ENCODE measurements at regions not wholly inside any gene's neighbourhood (a gene's known extent, or its start where the extent isn't known, plus 50 kb on each side); places are given as distances from the start of the nearest gene placed in this dataset.

GRCh38 chr14:58824106-58824505 is 186.3 kb downstream of the DACT1 start:
- Histone ChIP-seq H3K36me3 (no peaks in the 10 kb centered on the region), H3K4me3 (no peak overlapping the region), H3K4me1 (no peaks in the 10 kb centered on the region), H3K9me3 (peaks cover 0 to 20% (median 11%) of the 10 kb centered on the region in 8 donors), H3K27me3 (replicated peaks in 1 of 7) (no peaks in the 10 kb centered on the region), H3K27ac (no peak overlapping the region)
- intact Hi-C loops (cut with DNase I; ENCODE audit: low total_unique reads), result no loop called here
- TF ChIP-seq POLR2A (IDR thresholded peaks at IDR 0.05) (no peak), POLR2AphosphoS5 (IDR thresholded peaks at IDR 0.05) (no peak)
- TF ChIP-seq, protein P1, sequence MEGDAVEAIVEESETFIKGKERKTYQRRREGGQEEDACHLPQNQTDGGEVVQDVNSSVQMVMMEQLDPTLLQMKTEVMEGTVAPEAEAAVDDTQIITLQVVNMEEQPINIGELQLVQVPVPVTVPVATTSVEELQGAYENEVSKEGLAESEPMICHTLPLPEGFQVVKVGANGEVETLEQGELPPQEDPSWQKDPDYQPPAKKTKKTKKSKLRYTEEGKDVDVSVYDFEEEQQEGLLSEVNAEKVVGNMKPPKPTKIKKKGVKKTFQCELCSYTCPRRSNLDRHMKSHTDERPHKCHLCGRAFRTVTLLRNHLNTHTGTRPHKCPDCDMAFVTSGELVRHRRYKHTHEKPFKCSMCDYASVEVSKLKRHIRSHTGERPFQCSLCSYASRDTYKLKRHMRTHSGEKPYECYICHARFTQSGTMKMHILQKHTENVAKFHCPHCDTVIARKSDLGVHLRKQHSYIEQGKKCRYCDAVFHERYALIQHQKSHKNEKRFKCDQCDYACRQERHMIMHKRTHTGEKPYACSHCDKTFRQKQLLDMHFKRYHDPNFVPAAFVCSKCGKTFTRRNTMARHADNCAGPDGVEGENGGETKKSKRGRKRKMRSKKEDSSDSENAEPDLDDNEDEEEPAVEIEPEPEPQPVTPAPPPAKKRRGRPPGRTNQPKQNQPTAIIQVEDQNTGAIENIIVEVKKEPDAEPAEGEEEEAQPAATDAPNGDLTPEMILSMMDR (IDR thresholded peaks at IDR 0.05 in 8 of 11, conservative IDR thresholded peaks at IDR 0.05 in 3 of 11), result no peak
- 80 to 98% (median 91%) methylated on average over 2 of the region's 2 CpGs for WGBS, 5 donors
- DNase-seq, result no peak

DNA sequence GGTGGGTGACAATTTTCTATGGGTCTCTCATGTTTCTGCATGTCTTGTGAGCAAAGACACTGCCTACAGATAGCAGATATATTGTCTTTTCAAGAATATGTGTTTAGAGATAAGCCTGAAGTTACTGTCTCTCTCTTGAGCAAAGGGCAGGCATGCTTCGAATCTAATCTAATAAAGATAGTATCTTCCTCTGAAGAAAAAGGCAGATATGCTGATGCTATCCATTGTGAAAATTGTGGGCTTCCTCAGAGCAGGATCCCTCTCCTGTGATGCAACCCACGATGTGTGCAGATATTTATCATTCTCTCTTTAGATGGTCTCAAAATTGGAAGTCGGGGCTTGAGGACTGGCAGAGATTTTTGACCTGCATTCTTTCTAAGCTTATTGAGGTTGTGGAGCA is 187.0 kb downstream of the DACT1 start:
- no peak for DNase-seq
- WGBS, 5 donors, result 62 to 79% (median 66%) methylated on average over 3 of the region's 3 CpGs
- Histone ChIP-seq H3K27me3 (replicated peaks in 1 of 7) (no peaks in the 10 kb centered on the region), H3K36me3 (no peaks in the 10 kb centered on the region), H3K4me1 (no peaks in the 10 kb centered on the region), H3K27ac (no peak overlapping the region), H3K9me3 (peaks cover 0 to 20% (median 11%) of the 10 kb centered on the region in 8 donors), H3K4me3 (no peak overlapping the region)
- TF ChIP-seq, protein P1 (IDR thresholded peaks at IDR 0.05 in 8 of 11, conservative IDR thresholded peaks at IDR 0.05 in 3 of 11), result no peak
- TF ChIP-seq POLR2A (IDR thresholded peaks at IDR 0.05) (no peak), POLR2AphosphoS5 (IDR thresholded peaks at IDR 0.05) (no peak)
- intact Hi-C loops (cut with DNase I; ENCODE audit: low total_unique reads), result no loop called here

DNA sequence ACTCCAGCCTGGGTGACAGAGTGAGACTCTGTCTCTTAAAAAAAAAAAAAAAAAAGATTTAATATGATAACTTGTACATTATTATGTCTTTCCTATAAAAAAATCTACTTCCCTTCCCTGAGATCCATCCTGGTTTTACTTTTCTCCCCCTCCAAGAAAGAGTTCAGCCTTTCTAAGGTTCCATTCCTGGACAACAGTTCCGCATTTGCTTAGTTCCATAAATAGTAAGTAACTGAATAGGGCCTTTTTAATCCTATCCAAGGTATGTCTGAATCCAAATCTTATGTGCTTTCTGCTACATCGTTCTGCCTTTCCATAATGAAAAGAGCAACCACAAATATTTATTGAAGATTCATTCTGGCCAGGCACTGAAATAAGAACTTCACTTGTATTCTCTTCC is 187.8 kb downstream of the DACT1 start:
- no peak overlapping the region for H3K27ac ChIP-seq
- no peak overlapping the region for H3K4me3 ChIP-seq
- WGBS, 5 donors, result 77 to 93% (median 86%) methylated on average over 2 of the region's 2 CpGs
- DNase-seq, result no peak
- H3K27me3 ChIP-seq (replicated peaks in 1 of 7), result no peaks in the 10 kb centered on the region
- intact Hi-C loops (cut with DNase I; ENCODE audit: low total_unique reads), result no loop called here
- H3K4me1 ChIP-seq, result no peaks in the 10 kb centered on the region
- H3K9me3 ChIP-seq, result peaks cover 0 to 20% (median 11%) of the 10 kb centered on the region in 8 donors
- TF ChIP-seq, protein P1 (IDR thresholded peaks at IDR 0.05 in 8 of 11, conservative IDR thresholded peaks at IDR 0.05 in 3 of 11), result no peak
- no peak for TF ChIP-seq POLR2A (IDR thresholded peaks at IDR 0.05)
- no peaks in the 10 kb centered on the region for H3K36me3 ChIP-seq

- H3K36me3 ChIP-seq, result no peaks in the 10 kb centered on the region
- H3K27ac ChIP-seq, result no peak overlapping the region
- H3K27me3 ChIP-seq (replicated peaks in 1 of 7), result no peaks in the 10 kb centered on the region
- no peak overlapping the region for H3K4me3 ChIP-seq
- TF ChIP-seq POLR2A (IDR thresholded peaks at IDR 0.05) (no peak), POLR2AphosphoS5 (IDR thresholded peaks at IDR 0.05) (no peak)
- TF ChIP-seq, protein P1 (IDR thresholded peaks at IDR 0.05 in 8 of 11, conservative IDR thresholded peaks at IDR 0.05 in 3 of 11), result no peak
- no peaks in the 10 kb centered on the region for H3K4me1 ChIP-seq
- DNase-seq, result no peak
- WGBS, 5 donors, result 82 to 94% (median 86%) methylated on average over 8 to 9 of the region's 9 CpGs
- H3K9me3 ChIP-seq, result peaks cover 0 to 20% (median 11%) of the 10 kb centered on the region in 8 donors
- intact Hi-C loops (cut with DNase I; ENCODE audit: low total_unique reads), result no loop called here
Observed at GRCh38 chr14:58826845-58827686, 189.3 kb downstream of the DACT1 start.
